ENCODE measurements at regions not wholly inside any gene's neighbourhood (a gene's known extent, or its start where the extent isn't known, plus 50 kb on each side); places are given as distances from the start of the nearest gene placed in this dataset.

DNA sequence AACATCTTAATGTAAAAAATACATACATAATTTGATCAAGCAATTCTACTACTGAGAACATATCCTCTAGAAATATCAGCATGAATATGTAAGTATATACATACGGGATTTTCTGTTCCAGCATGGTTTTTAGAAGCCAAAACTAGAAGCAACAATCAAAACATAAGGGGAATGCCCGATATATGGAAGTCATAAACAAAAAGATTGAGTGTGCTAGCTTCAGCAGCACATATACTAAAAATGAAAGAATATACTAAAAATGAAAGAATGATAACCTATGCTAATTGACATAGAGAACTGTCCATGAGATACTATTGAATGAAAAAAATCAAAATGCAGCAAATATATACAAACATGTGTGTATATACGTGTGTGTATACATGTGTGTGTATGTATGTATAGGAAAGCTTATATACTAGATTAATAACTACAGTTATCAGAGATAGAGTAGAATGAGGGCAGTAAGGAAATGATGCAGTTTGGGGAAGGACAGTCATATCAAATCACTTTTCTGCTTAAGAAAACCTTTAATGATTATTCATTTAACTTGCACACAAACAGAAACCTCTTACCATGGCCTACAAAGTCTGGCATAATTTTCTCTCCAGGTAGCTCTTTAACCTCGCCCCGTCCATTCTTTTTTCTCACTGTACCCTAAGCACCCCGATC is 72.9 kb downstream of the NPY start:
- RAD21 ChIA-PET (ENCODE audit: unreplicated experiment) = interaction anchor here (0.9 kb wide), 2 partner anchors 25 to 31 kb away, joined by 3 to 4 read pairs; no protein-coding TSS in a partner anchor
- ATAC-seq (peak; percentile 77), FAIRE-seq (no peak), DNase-seq (ENCODE audit: low read depth, low spot score) (no peak)
- TF ChIP-seq JUNB (IDR thresholded peaks at IDR 0.05) (peak; percentile 93), FOXM1 (IDR thresholded peaks at IDR 0.05; ENCODE audit: low read depth, low read length) (0 out of 2 replicates have a peak, but pooled peaks have one; percentile 21), NFIC (IDR thresholded peaks at IDR 0.05; ENCODE audit: low read depth, low read length) (peak; percentile 76; the same call in 1 of the 2 replicates)
- TF ChIP-seq, protein P1, sequence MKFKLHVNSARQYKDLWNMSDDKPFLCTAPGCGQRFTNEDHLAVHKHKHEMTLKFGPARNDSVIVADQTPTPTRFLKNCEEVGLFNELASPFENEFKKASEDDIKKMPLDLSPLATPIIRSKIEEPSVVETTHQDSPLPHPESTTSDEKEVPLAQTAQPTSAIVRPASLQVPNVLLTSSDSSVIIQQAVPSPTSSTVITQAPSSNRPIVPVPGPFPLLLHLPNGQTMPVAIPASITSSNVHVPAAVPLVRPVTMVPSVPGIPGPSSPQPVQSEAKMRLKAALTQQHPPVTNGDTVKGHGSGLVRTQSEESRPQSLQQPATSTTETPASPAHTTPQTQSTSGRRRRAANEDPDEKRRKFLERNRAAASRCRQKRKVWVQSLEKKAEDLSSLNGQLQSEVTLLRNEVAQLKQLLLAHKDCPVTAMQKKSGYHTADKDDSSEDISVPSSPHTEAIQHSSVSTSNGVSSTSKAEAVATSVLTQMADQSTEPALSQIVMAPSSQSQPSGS (IDR thresholded peaks at IDR 0.05; ENCODE audit: low read length) = peak; percentile 37; the same call in 1 of the 2 replicates
- TF ChIP-seq, protein P2, sequence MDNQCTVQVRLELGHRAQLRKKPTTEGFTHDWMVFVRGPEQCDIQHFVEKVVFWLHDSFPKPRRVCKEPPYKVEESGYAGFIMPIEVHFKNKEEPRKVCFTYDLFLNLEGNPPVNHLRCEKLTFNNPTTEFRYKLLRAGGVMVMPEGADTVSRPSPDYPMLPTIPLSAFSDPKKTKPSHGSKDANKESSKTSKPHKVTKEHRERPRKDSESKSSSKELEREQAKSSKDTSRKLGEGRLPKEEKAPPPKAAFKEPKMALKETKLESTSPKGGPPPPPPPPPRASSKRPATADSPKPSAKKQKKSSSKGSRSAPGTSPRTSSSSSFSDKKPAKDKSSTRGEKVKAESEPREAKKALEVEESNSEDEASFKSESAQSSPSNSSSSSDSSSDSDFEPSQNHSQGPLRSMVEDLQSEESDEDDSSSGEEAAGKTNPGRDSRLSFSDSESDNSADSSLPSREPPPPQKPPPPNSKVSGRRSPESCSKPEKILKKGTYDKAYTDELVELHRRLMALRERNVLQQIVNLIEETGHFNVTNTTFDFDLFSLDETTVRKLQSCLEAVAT (IDR thresholded peaks at IDR 0.05) = no peak
- Histone ChIP-seq H3K36me3 (ENCODE audit: control insufficient read depth in 2 of 2, insufficient read depth in 2 of 2, low read length in 1 of 2) (no peaks in the 10 kb centered on the region), H3K27ac (ENCODE audit: control insufficient read depth, insufficient read depth) (no peak overlapping the region), H3K9ac (ENCODE audit: control insufficient read depth, insufficient read depth, low read length) (no peak overlapping the region), H3K4me1 (ENCODE audit: control insufficient read depth, insufficient read depth, low read length) (no peaks in the 10 kb centered on the region), H3K4me3 (no peak overlapping the region), H4K20me1 (ENCODE audit: control insufficient read depth, insufficient read depth) (no peaks in the 10 kb centered on the region), H3K27me3 (replicated peaks in 1 of 2; ENCODE audit: control insufficient read depth in 2 of 2, insufficient read depth in 2 of 2, low read length in 1 of 2) (no peaks in the 10 kb centered on the region), H3K79me2 (ENCODE audit: control insufficient read depth, insufficient read depth, low read length) (no peaks in the 10 kb centered on the region), H3K9me3 (replicated peaks; ENCODE audit: control insufficient read depth, insufficient read depth, low read length) (no peaks in the 10 kb centered on the region; the same call in 1 of the 3 replicates), H3K4me2 (ENCODE audit: control insufficient read depth, insufficient read depth) (no peak overlapping the region), H2AFZ (ENCODE audit: control insufficient read depth, low read depth, low read length) (peak overlapping the region; percentile 16)
- POLR2A ChIA-PET = no interaction called here
- SMC1A ChIA-PET (ENCODE audit: uncharacterized antibody, unreplicated experiment) = interaction anchor here (0.6 to 1.2 kb wide), 6 partner anchors 9 to 386 kb away, joined by 3 to 5 read pairs (median 3); no protein-coding TSS in a partner anchor
- BruUV-seq (replicated peaks) = no TSS peak
- CTCF ChIA-PET = interaction anchor here (0.9 to 1.5 kb wide), 2 partner anchors 24 to 32 kb away, joined by 3 read pairs; no protein-coding TSS in a partner anchor
- WGBS (ENCODE audit: insufficient coverage, insufficient replicate concordance, low lambda C conversion rate, missing lambda C conversion rate) = 11% methylated on average over 6 of the region's 6 CpGs
- intact Hi-C loops (cut with micrococcal nuclease; ENCODE audit: unreplicated experiment) (no loop called here), in situ Hi-C loops (cut with MboI) (no loop called here)

All from GM12878 (cell line).